HCT116 (cell line): ENCODE measurements at regions not wholly inside any gene's neighbourhood (a gene's known extent, or its start where the extent isn't known, plus 50 kb on each side); places are given as distances from the start of the nearest gene placed in this dataset.

Experiments used
- CEBPB ChIP-seq: IDR thresholded peaks from 2 replicates; pipeline ENCODE4 v1.6.1; 2012; ENCODE audit warnings: low read depth
- EZH2 ChIP-seq: fragments of 200-600 bp; sonication (generic); IDR thresholded peaks from 2 replicates; pipeline ENCODE4 v1.6.1; 2017; ENCODE audit warnings: antibody characterized with exemption, mixed run types
- FOSL1 ChIP-seq: IDR thresholded peaks from 2 replicates; pipeline ENCODE4 v1.6.1; 2012; ENCODE audit warnings: low read depth
- JUND ChIP-seq: IDR thresholded peaks from 2 replicates; pipeline ENCODE4 v1.6.1; 2012
- POLR2A ChIP-seq: IDR thresholded peaks from 2 replicates; pipeline ENCODE4 v1.7.0; 2011; ENCODE audit warnings: borderline replicate concordance; ENCODE audit not compliant: insufficient read depth, insufficient read length; ENCODE audit errors: extremely low read depth
- POLR2AphosphoS5 ChIP-seq: IDR thresholded peaks from 2 replicates; pipeline ENCODE4 v1.6.1; 2011; ENCODE audit warnings: mild to moderate bottlenecking, low read depth, low read length, moderate library complexity
- RAD21 ChIP-seq: IDR thresholded peaks from 2 replicates; pipeline ENCODE4 v1.6.1; 2012; ENCODE audit warnings: low read depth, mild to moderate bottlenecking
- TF ChIP-seq, protein P1 (sequence below), 3 experiments: fragments of 200-600 bp in 1 of 3; sonication (generic) in 1 of 3; IDR thresholded peaks in 2 of 3; conservative IDR thresholded peaks in 1 of 3; 2 replicates each; pipeline ENCODE4 v1.5.1; 2012 to 2017; ENCODE audit warnings: low read depth in 2 of 3, low read length in 2 of 3, antibody characterized with exemption in 1 of 3, borderline replicate concordance in 1 of 3, control low read depth in 1 of 3, mild to moderate bottlenecking in 1 of 3, mixed read lengths in 1 of 3, mixed run types in 1 of 3, moderate library complexity in 1 of 3; ENCODE audit not compliant: insufficient read depth in 1 of 3
- TF ChIP-seq, protein P2 (sequence below): IDR thresholded peaks from 2 replicates; pipeline ENCODE4 v1.6.1; 2012; ENCODE audit warnings: low read depth
- TF ChIP-seq, protein P3 (sequence below): IDR thresholded peaks from 2 replicates; pipeline ENCODE4 v1.6.1; 2012

DNA sequence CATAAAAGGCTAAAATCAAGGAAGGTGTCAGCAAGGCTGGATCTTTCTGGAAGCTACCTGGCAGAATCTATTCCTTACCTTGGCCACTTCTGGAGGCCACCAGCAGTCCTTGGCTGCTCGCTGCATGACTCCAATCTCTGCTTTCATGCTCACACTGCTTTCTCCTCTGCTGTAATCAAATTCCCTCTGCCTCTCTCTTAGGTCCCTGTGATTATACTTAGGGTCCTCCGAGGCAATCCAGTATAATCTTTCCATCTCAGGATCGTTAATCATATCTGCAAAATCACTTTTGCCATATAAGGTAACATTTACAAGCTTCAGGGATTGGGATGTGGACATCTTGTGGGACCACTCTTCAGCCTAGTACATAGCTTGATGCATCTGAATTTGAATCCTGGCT, 110.7 kb upstream of the IVNS1ABP start:
- TF ChIP-seq, protein P1, sequence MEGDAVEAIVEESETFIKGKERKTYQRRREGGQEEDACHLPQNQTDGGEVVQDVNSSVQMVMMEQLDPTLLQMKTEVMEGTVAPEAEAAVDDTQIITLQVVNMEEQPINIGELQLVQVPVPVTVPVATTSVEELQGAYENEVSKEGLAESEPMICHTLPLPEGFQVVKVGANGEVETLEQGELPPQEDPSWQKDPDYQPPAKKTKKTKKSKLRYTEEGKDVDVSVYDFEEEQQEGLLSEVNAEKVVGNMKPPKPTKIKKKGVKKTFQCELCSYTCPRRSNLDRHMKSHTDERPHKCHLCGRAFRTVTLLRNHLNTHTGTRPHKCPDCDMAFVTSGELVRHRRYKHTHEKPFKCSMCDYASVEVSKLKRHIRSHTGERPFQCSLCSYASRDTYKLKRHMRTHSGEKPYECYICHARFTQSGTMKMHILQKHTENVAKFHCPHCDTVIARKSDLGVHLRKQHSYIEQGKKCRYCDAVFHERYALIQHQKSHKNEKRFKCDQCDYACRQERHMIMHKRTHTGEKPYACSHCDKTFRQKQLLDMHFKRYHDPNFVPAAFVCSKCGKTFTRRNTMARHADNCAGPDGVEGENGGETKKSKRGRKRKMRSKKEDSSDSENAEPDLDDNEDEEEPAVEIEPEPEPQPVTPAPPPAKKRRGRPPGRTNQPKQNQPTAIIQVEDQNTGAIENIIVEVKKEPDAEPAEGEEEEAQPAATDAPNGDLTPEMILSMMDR (IDR thresholded peaks at IDR 0.05 in 2 of 3, conservative IDR thresholded peaks at IDR 0.05 in 1 of 3; ENCODE audit: borderline replicate concordance in 1 of 3, insufficient read depth in 1 of 3, low read depth in 2 of 3, low read length in 2 of 3) = no peak
- TF ChIP-seq POLR2A = no peak
- no peak for TF ChIP-seq POLR2AphosphoS5
- TF ChIP-seq, protein P2, sequence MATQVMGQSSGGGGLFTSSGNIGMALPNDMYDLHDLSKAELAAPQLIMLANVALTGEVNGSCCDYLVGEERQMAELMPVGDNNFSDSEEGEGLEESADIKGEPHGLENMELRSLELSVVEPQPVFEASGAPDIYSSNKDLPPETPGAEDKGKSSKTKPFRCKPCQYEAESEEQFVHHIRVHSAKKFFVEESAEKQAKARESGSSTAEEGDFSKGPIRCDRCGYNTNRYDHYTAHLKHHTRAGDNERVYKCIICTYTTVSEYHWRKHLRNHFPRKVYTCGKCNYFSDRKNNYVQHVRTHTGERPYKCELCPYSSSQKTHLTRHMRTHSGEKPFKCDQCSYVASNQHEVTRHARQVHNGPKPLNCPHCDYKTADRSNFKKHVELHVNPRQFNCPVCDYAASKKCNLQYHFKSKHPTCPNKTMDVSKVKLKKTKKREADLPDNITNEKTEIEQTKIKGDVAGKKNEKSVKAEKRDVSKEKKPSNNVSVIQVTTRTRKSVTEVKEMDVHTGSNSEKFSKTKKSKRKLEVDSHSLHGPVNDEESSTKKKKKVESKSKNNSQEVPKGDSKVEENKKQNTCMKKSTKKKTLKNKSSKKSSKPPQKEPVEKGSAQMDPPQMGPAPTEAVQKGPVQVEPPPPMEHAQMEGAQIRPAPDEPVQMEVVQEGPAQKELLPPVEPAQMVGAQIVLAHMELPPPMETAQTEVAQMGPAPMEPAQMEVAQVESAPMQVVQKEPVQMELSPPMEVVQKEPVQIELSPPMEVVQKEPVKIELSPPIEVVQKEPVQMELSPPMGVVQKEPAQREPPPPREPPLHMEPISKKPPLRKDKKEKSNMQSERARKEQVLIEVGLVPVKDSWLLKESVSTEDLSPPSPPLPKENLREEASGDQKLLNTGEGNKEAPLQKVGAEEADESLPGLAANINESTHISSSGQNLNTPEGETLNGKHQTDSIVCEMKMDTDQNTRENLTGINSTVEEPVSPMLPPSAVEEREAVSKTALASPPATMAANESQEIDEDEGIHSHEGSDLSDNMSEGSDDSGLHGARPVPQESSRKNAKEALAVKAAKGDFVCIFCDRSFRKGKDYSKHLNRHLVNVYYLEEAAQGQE = no peak
- TF ChIP-seq FOSL1 = no peak
- no peak for TF ChIP-seq CEBPB
- TF ChIP-seq JUND = no peak
- no peak for TF ChIP-seq EZH2
- TF ChIP-seq, protein P3, sequence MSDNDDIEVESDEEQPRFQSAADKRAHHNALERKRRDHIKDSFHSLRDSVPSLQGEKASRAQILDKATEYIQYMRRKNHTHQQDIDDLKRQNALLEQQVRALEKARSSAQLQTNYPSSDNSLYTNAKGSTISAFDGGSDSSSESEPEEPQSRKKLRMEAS = no peak
- TF ChIP-seq RAD21 = no peak
